Astrocyte (in vitro differentiated cells and primary cell): ENCODE measurements at regions not wholly inside any gene's neighbourhood (a gene's known extent, or its start where the extent isn't known, plus 50 kb on each side); places are given as distances from the start of the nearest gene placed in this dataset.

Experiments used
- EZH2 ChIP-seq: IDR thresholded peaks from 2 replicates; pipeline ENCODE4 v1.6.1; 2012; ENCODE audit warnings: mild to moderate bottlenecking, low read length, inconsistent platforms; ENCODE audit not compliant: insufficient read depth
- TF ChIP-seq, protein P1 (sequence below): IDR thresholded peaks from 2 replicates; pipeline ENCODE4 v1.5.1; 2011; ENCODE audit warnings: low read depth, mild to moderate bottlenecking, inconsistent platforms, low read length, moderate library complexity; ENCODE audit not compliant: insufficient read depth

DNA sequence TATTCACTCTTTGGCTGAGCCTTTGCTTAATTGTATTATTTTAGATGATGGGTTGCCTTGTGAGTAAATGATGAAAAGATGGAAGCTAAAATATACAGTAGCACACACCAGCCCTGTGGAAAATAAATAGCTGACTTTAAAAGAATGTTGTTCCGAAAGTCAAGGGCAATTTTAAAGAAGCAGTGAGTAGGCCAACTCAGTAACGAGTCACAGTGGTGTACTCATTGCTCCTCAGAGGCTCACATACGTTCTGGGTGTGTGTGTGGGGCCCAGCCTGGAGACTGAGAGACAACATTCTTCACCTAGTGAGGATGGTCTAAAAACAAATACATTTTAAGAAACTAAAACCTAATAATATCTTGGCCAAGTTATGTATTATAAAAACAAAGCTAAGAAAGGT, 640.3 kb downstream of the TRIML1 start:
- TF ChIP-seq, protein P1, sequence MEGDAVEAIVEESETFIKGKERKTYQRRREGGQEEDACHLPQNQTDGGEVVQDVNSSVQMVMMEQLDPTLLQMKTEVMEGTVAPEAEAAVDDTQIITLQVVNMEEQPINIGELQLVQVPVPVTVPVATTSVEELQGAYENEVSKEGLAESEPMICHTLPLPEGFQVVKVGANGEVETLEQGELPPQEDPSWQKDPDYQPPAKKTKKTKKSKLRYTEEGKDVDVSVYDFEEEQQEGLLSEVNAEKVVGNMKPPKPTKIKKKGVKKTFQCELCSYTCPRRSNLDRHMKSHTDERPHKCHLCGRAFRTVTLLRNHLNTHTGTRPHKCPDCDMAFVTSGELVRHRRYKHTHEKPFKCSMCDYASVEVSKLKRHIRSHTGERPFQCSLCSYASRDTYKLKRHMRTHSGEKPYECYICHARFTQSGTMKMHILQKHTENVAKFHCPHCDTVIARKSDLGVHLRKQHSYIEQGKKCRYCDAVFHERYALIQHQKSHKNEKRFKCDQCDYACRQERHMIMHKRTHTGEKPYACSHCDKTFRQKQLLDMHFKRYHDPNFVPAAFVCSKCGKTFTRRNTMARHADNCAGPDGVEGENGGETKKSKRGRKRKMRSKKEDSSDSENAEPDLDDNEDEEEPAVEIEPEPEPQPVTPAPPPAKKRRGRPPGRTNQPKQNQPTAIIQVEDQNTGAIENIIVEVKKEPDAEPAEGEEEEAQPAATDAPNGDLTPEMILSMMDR: no peak
- no peak for TF ChIP-seq EZH2
